GM19043 (cell line): ENCODE measurements at regions not wholly inside any gene's neighbourhood (a gene's known extent, or its start where the extent isn't known, plus 50 kb on each side); places are given as distances from the start of the nearest gene placed in this dataset.
"Not testable (repeated sequence)": the region's sequence is repeated elsewhere in the genome, so short reads cannot be mapped to it uniquely, and the experiment has no call there.

Experiments
- ATAC-seq: cut with Tn5 transposase; IDR thresholded peaks from one replicate; pipeline ENCODE4 v1.9.1; 2021; ENCODE audit warnings: low read depth; ENCODE audit not compliant: unreplicated experiment

GRCh38 chr1:208681878-208682663 is 437.9 kb upstream of the PLXNA2 start:
- no peak for ATAC-seq

GRCh38 chr1:208682664-208683013 is 438.5 kb upstream of the PLXNA2 start:
- no peak for ATAC-seq

GRCh38 chr1:208683141-208683540 is 439.0 kb upstream of the PLXNA2 start:
- no peak for ATAC-seq

GRCh38 chr1:208684192-208684591 is 440.0 kb upstream of the PLXNA2 start:
- ATAC-seq: no peak

GRCh38 chr1:208686592-208686991 is 442.4 kb upstream of the PLXNA2 start:
- no peak for ATAC-seq

- no peak for ATAC-seq
Measured at GRCh38 chr1:208688656-208689315, 444.6 kb upstream of the PLXNA2 start.

GRCh38 chr1:208691012-208691411 is 446.8 kb upstream of the PLXNA2 start:
- no peak for ATAC-seq

GRCh38 chr1:208709981-208710380 is 465.8 kb upstream of the PLXNA2 start:
- ATAC-seq: no peak

DNA sequence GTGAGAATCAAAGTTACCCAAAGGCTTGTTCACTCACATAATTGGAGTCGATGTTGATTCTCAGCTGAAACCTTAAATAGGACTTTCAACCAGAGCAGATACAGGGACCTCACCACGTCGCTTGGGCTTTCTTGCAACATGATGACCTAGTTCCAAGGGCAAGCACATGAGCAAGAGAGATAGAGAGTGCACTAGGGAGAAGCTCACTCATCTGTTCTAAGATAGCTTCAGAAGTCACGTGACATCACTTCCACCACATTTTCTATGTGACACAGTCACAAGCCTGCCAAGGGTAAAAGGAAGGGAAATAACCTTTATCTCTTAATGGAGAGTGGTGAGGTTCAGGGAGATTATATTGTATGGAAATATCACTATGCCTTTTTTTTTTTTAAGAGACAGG is 470.1 kb upstream of the PLXNA2 start:
- no peak for ATAC-seq

DNA sequence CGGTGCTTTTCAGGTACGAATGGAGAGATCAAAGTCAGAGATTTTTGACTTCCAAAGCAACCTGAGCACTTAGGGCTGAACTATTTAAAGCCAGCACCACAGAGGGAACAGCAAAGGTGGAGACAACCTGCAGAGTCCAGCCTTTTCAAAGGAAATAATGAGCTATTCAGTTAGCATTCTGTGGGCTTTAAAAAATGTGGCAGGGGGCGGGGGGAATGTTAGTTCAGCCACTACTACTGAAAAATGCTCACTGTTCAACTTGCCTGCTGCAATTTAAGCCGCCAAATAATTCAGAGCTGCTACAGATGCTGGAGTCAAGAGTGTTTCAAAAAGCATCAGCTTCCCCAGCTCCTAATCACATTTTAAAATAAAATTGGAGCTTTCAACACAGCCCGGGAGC is 473.3 kb upstream of the PLXNA2 start:
- no peak for ATAC-seq

DNA sequence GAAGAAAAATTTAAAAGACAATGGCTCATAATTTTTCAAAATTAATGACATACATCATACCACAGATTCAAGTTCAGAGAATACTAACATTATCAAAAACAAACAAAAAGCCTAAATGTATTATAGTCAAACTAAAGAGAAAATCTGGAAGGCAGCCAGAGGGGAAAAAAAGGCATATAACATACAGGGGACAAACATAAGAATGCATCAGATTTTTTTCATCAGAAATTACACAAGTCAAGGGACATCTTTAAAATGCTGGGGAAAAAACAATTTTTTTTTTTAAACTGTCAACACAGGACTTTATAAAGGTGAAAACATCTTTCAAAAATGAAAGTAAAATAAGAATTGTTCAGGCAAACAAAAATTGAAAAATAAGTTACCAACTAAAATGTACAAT is 478.4 kb upstream of the PLXNA2 start:
- ATAC-seq: no peak

- no peak for ATAC-seq
Measured at GRCh38 chr1:208724079-208724478, 479.9 kb upstream of the PLXNA2 start.

DNA sequence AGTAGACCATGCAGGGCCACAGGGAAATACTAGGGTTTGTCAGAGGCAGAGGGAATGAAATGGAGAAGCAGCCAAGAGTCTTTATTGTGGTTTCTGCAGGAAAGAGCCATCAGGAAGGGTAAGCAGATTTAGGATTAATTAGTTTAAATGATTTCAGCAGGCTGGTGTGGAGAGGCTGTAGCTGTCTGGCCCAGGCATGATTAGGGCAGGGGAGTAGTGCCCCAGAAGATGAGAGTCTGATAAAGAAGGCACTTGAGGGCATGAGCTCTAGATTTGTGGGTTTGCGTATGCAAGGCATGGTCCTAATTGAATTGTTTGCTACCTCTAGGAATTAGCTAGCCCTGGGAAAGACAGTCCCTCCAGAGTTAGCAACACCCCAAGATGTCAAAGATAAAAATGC is 484.6 kb upstream of the PLXNA2 start:
- no peak for ATAC-seq

GRCh38 chr1:208731981-208732821 is 488.0 kb upstream of the PLXNA2 start:
- ATAC-seq: peak; percentile 97

GRCh38 chr1:208737161-208737560 is 493.0 kb upstream of the PLXNA2 start:
- ATAC-seq: no peak

DNA sequence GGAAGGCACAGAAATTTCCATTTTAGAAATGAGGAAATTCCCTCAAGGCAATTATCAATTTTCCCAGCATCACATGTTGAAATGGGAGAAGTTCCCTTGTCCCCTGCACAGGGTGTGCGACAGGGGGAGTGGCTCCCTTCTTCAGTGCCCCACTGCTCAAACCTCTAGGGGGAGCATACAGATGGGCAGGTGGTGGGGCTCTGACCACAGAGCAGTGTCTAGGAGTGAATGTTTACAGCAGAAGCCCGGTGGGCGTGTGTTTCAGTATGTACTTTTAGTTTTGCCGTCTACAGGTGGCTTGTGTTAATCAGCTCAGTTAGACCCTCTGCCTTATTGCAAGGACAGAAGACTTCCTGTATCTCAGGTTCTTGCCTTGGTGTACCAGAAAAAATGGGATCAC is 493.7 kb upstream of the PLXNA2 start:
- peak; percentile 59 for ATAC-seq

DNA sequence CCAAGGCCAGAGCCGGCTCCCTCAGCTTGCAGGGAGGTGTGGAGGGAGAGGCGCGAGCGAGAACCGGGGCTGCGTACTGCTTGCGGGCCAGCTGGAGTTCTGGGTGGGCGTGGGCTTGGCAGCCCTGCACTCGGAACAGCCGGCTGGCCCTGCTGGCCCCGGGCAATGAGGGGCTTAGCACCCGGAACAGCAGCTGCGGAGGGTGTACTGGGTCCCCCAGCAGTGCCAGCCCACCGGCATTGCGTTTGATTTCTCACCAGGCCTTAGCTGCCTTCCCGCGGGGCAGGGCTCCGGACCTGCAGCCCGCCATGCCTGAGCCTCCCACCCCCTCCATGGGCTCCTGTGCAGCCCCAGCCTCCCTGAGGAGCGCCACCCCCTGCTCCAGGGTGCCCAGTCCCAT is 495.5 kb upstream of the PLXNA2 start:
- not testable (repeated sequence) for ATAC-seq

- no peak for ATAC-seq
Measured at GRCh38 chr1:208741296-208741695, 497.1 kb upstream of the PLXNA2 start.

- no peak for ATAC-seq
Measured at GRCh38 chr1:208743361-208743760, 499.2 kb upstream of the PLXNA2 start.

DNA sequence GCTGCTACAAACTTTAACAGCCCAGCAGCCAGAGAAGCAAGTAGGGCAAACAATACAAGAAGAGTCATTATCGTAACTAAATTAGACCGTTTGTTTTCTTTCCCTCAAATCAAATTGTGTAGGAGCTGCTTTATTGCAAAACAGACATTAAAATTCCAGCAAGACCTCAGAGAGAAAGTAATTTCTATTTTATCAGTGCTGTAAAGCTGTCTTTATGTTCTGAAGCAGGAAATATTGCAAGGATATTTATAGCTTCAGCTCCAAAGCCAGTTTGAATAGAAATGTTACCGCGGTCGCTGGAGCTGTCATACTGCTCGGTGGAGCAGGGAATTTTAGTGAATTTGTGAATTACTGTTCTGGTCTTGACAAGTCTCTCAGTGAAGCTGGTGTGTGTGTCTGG is 503.8 kb upstream of the PLXNA2 start:
- no peak for ATAC-seq

- ATAC-seq: no peak
Measured at GRCh38 chr1:208748387-208749165, 504.4 kb upstream of the PLXNA2 start.
